Loucy (cell line): ENCODE measurements at regions not wholly inside any gene's neighbourhood (a gene's known extent, or its start where the extent isn't known, plus 50 kb on each side); places are given as distances from the start of the nearest gene placed in this dataset.

Experiments used
- H2AFZ ChIP-seq: fragments of 200-600 bp; sonication (generic); 2 replicates; pipeline ENCODE4 v1.6.0; 2016; ENCODE audit warnings: antibody characterized with exemption, mild to moderate bottlenecking, low read length, moderate library complexity
- H3F3A ChIP-seq: fragments of 200-600 bp; 2 replicates; pipeline ENCODE4 v1.6.0; 2016; ENCODE audit warnings: antibody characterized with exemption, low read depth, mild to moderate bottlenecking
- H3K27me3 ChIP-seq: fragments of 200-600 bp; sonication (generic); 2 replicates; pipeline ENCODE4 v1.6.1; 2014; ENCODE audit warnings: low read length, mild to moderate bottlenecking; ENCODE audit not compliant: insufficient read depth, poor library complexity, severe bottlenecking
- H3K36me3 ChIP-seq: fragments of 200-600 bp; sonication (generic); 2 replicates; pipeline ENCODE4 v1.6.1; 2016; ENCODE audit warnings: low read length; ENCODE audit not compliant: insufficient read depth
- H3K4me1 ChIP-seq: fragments of 200-600 bp; sonication (generic); 2 replicates; pipeline ENCODE4 v1.5.1; 2014; ENCODE audit warnings: low read length, mild to moderate bottlenecking; ENCODE audit not compliant: insufficient read depth, poor library complexity, severe bottlenecking
- H3K4me2 ChIP-seq: fragments of 200-600 bp; sonication (generic); 2 replicates; pipeline ENCODE4 v1.6.0; 2014; ENCODE audit warnings: antibody characterized with exemption, low read length, low read depth, mild to moderate bottlenecking; ENCODE audit not compliant: poor library complexity, severe bottlenecking
- H3K4me3 ChIP-seq: fragments of 200-600 bp; sonication (generic); 2 replicates; pipeline ENCODE4 v1.5.1; 2014; ENCODE audit warnings: low read length, mild to moderate bottlenecking, mixed read lengths; ENCODE audit not compliant: poor library complexity, severe bottlenecking
- H3K79me2 ChIP-seq: fragments of 200-600 bp; sonication (generic); 2 replicates; pipeline ENCODE4 v1.6.1; 2014; ENCODE audit warnings: low read length; ENCODE audit not compliant: insufficient read depth
- H3K9ac ChIP-seq: fragments of 200-600 bp; sonication (generic); 2 replicates; pipeline ENCODE4 v1.6.0; 2014; ENCODE audit warnings: mild to moderate bottlenecking, low read depth, low read length, moderate library complexity; ENCODE audit not compliant: poor library complexity, severe bottlenecking
- H3K9me2 ChIP-seq: fragments of 200-600 bp; sonication (generic); replicated peaks from 2 replicates; pipeline ENCODE4 v1.6.1; 2016; ENCODE audit warnings: low read depth, low read length, mixed read lengths
- H3K9me3 ChIP-seq: fragments of 200-600 bp; sonication (generic); 2 replicates; pipeline ENCODE4 v1.6.1; 2014; ENCODE audit warnings: mild to moderate bottlenecking, antibody characterized with exemption, low read length, low read depth; ENCODE audit not compliant: insufficient read depth
- H4K20me1 ChIP-seq: fragments of 200-600 bp; sonication (generic); 2 replicates; pipeline ENCODE4 v1.6.0; 2014; ENCODE audit warnings: antibody characterized with exemption, low read length, mild to moderate bottlenecking; ENCODE audit not compliant: insufficient read depth, poor library complexity, severe bottlenecking
- EZH2phosphoT487 ChIP-seq: fragments of 200-600 bp; IDR thresholded peaks from 2 replicates; pipeline ENCODE4 v1.6.1; 2018; ENCODE audit warnings: antibody characterized with exemption, mild to moderate bottlenecking, moderate library complexity, borderline replicate concordance
- TF ChIP-seq, protein P1 (sequence below): fragments of 200-600 bp; sonication (generic); conservative IDR thresholded peaks from 2 replicates; pipeline ENCODE4 v1.5.1; 2014; ENCODE audit warnings: mild to moderate bottlenecking, antibody characterized with exemption, low read length

DNA sequence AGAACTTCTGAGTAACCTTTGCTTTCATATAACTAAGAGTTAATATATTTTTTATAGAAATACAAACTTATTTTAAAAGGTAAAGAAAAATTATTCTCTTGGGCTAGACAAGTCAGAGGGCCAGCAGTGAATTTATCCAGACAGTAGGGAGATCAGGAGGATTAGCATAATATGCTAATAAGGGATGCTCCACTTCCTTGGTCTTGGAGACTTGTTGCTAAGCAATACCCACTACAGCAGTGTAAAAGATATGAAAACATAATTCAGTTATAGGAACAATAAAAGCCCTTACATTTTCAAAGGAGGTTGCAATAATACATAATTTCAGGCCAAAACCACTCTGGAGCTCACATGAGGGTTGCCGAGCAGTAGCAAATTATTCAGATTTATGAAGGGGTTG lies 615.6 kb downstream of the KCNH5 start:
- no peak for TF ChIP-seq EZH2phosphoT487
- TF ChIP-seq, protein P1, sequence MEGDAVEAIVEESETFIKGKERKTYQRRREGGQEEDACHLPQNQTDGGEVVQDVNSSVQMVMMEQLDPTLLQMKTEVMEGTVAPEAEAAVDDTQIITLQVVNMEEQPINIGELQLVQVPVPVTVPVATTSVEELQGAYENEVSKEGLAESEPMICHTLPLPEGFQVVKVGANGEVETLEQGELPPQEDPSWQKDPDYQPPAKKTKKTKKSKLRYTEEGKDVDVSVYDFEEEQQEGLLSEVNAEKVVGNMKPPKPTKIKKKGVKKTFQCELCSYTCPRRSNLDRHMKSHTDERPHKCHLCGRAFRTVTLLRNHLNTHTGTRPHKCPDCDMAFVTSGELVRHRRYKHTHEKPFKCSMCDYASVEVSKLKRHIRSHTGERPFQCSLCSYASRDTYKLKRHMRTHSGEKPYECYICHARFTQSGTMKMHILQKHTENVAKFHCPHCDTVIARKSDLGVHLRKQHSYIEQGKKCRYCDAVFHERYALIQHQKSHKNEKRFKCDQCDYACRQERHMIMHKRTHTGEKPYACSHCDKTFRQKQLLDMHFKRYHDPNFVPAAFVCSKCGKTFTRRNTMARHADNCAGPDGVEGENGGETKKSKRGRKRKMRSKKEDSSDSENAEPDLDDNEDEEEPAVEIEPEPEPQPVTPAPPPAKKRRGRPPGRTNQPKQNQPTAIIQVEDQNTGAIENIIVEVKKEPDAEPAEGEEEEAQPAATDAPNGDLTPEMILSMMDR, result no peak
- Histone ChIP-seq H3K36me3 (no peaks in the 10 kb centered on the region), H3K79me2 (no peaks in the 10 kb centered on the region), H2AFZ (no peak overlapping the region), H3F3A (no peaks in the 10 kb centered on the region), H3K4me2 (no peak overlapping the region), H3K4me1 (no peaks in the 10 kb centered on the region), H4K20me1 (no peaks in the 10 kb centered on the region), H3K27me3 (no peaks in the 10 kb centered on the region), H3K4me3 (no peak overlapping the region), H3K9ac (no peak overlapping the region), H3K9me3 (peaks cover 2% of the 10 kb centered on the region; the same call in 1 of the 2 replicates), H3K9me2 (no peaks in the 10 kb centered on the region)

DNA sequence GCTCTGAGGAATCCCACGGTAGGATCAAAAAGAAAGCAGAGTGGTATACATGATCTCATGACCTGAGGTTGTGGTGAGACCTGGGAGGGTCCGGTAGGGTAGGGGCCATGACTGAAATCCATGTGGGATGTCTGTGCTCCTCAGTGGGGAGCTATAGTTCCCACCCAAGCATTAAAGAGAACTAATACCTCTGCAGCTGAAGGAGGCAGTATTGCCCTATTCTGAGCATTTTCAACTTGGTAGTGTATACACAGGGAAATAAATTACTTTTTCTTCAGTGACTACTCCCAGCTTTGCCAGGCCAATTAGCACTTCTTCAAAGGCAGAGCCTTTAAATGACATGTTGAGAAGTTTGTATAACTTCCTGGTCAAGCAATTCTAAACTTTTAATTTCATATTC lies 613.8 kb downstream of the KCNH5 start:
- no peaks in the 10 kb centered on the region for H3K4me1 ChIP-seq
- H3K9ac ChIP-seq, result no peak overlapping the region
- no peak for TF ChIP-seq EZH2phosphoT487
- TF ChIP-seq, protein P1, result no peak
- peaks cover 2% of the 10 kb centered on the region; the same call in 1 of the 2 replicates for H3K9me3 ChIP-seq
- H3K4me2 ChIP-seq, result no peak overlapping the region
- no peaks in the 10 kb centered on the region for H3K79me2 ChIP-seq
- H3K27me3 ChIP-seq, result no peaks in the 10 kb centered on the region
- H3K4me3 ChIP-seq, result no peak overlapping the region
- no peaks in the 10 kb centered on the region for H3K36me3 ChIP-seq
- no peaks in the 10 kb centered on the region for H4K20me1 ChIP-seq
- no peaks in the 10 kb centered on the region for H3F3A ChIP-seq
- no peak overlapping the region for H2AFZ ChIP-seq
- no peaks in the 10 kb centered on the region for H3K9me2 ChIP-seq

DNA sequence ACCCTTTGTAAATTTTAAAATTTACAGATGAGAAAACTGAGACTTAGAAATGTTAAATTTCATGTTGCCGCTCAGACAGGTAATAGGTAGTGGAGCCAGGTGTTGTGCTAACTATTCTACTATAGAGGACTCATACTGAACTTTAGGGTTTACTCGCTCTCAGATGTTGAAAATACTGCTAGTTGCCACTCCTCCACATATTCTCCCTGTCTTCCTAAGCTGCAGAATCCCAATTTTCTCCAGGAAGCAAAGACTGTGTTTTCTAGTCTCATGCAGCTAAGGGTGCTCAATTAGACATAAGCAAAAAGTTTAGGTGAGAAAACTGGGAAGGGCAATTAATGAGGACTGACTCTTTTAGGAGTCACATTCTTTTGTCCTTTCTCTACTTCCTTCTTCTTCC lies 612.3 kb downstream of the KCNH5 start:
- Histone ChIP-seq H3K9me2 (no peaks in the 10 kb centered on the region), H3K9me3 (peaks cover 2% of the 10 kb centered on the region; the same call in 1 of the 2 replicates), H3K4me2 (no peak overlapping the region), H4K20me1 (no peaks in the 10 kb centered on the region), H3K9ac (no peak overlapping the region), H3F3A (no peaks in the 10 kb centered on the region), H2AFZ (no peak overlapping the region), H3K27me3 (no peaks in the 10 kb centered on the region), H3K4me3 (no peak overlapping the region), H3K4me1 (no peaks in the 10 kb centered on the region), H3K36me3 (no peaks in the 10 kb centered on the region), H3K79me2 (no peaks in the 10 kb centered on the region)
- TF ChIP-seq, protein P1, result no peak
- TF ChIP-seq EZH2phosphoT487, result no peak
